HFF-Myc (cell line): ENCODE measurements at regions not wholly inside any gene's neighbourhood (a gene's known extent, or its start where the extent isn't known, plus 50 kb on each side); places are given as distances from the start of the nearest gene placed in this dataset.

Source experiments
- DNase-seq: peaks from one replicate; pipeline ENCODE4 v3.0.0-alpha.2; 2011; ENCODE audit warnings: low read depth; ENCODE audit errors: extremely low read depth
- H3K4me3 ChIP-seq: replicated peaks from 2 replicates; pipeline ENCODE4 v1.5.1; 2011; ENCODE audit warnings: low read depth, mild to moderate bottlenecking, control low read depth, low read length
- CTCF ChIP-seq: IDR thresholded peaks from 2 replicates; pipeline ENCODE4 v1.5.1; 2012; ENCODE audit warnings: mild to moderate bottlenecking, low read depth, low read length, control low read depth; ENCODE audit errors: missing control alignments

GRCh38 chr4:14636563-14636962 lies 365.7 kb upstream of the CPEB2 start:
- no peak for DNase-seq
- TF ChIP-seq CTCF = no peak
- H3K4me3 ChIP-seq = no peak overlapping the region

DNA sequence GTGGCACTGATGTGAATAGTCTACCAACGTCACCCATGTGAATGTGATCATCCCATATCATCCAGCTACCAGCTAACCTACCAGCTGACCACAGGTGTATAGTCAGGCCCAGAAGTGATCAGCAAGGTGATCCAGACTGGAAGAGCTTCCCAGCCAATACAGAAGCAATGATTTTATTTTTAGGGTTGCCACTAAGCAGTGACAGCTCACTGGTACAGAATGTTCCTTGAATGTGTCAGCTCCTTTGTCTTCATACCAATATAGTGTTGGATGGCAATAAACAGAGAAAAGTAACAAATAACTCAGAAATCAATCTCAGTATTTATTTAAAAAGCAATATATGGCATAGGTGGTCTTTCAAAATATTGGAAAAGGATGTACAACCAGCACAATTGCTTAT lies 361.8 kb upstream of the CPEB2 start:
- TF ChIP-seq CTCF = no peak
- DNase-seq = no peak
- no peak overlapping the region for H3K4me3 ChIP-seq

DNA sequence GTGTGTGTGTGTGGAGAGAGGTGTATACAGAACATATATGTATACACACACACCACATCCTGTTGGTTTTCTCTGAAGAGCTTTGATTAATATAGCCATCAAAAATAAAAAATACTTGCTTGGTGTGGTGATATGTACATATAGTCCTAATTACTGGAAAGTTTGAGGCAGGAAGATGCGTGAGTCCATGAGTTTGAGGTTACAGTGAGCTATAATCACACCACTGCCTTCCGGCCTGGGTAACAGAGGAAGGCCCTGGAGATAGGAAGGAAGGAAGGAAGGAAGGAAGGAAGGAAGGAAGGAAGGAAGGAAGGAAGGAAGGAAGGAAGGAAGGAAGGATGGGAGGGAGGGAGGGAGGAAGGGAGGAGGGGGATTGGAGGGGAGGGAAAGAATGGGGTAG lies 360.4 kb upstream of the CPEB2 start:
- DNase-seq = no peak
- no peak for TF ChIP-seq CTCF
- no peak overlapping the region for H3K4me3 ChIP-seq

DNA sequence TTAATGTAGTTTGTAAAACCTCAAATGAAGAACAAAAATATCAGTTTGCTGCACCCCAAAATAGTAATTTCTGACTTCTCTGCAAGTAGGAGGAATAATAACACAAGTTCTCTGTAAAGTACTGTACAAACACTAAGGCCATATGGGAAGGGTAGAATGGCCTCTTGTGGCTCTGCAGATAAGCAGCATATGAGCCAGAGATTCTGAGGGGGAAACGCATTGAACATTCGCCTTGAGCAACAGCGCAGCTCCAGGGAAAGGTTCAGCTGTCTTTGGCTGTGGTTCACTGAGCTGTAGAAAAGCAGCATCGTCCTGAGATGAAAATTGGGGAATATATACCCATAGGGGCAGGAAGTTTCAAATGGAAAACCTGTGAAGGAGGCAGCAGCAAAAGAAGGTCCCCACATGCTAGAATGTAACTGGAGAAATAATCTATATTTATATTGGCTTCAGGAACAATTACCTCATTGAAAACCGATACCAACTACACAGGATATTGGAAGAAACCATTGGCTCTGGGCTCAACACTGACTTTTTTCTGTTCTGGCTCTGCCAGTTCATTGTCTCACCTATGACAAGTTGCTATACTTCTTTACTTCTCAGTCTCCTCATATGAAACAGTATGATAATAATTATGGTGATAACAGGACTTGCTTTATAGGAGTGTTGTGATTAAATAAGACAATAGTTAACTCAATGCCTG lies 357.6 kb upstream of the CPEB2 start:
- no peak for TF ChIP-seq CTCF
- no peak for DNase-seq
- no peak overlapping the region for H3K4me3 ChIP-seq

GRCh38 chr4:14646831-14647230 lies 355.4 kb upstream of the CPEB2 start:
- TF ChIP-seq CTCF = no peak
- no peak overlapping the region for H3K4me3 ChIP-seq
- no peak for DNase-seq

GRCh38 chr4:14650127-14650526 lies 352.2 kb upstream of the CPEB2 start:
- DNase-seq = no peak
- no peak for TF ChIP-seq CTCF
- no peak overlapping the region for H3K4me3 ChIP-seq

- TF ChIP-seq CTCF = no peak
- DNase-seq = no peak
- no peak overlapping the region for H3K4me3 ChIP-seq
These were observed 349.8 kb upstream of the CPEB2 start for GRCh38 chr4:14652522-14652921.
